ENCODE measurements at regions not wholly inside any gene's neighbourhood (a gene's known extent, or its start where the extent isn't known, plus 50 kb on each side); places are given as distances from the start of the nearest gene placed in this dataset.
"Not testable (repeated sequence)": the region's sequence is repeated elsewhere in the genome, so short reads cannot be mapped to it uniquely, and the experiment has no call there.

DNA sequence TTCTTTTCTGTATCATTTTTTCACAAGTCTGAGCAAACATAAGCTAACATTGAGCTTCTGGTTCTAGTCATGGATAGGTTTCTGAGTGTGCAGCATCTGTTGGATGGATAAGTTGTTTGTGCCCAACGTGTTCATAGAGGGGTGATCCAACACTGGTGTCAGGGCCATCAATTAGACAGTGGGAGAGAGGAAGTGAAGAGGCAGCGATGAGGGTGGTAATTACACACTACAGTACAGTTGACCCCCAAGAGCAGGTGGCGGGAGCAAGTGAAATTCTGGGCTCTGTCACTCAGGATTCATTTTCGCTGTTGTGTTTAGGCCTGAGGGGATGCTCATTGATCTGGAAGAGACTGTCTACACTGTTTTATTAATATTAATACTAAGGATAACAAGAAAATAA lies 180.0 kb upstream of the CXCR4 start:
- no peak for DNase-seq (ENCODE audit: low read depth in 2 of 3, low spot score in 2 of 3)

DNA sequence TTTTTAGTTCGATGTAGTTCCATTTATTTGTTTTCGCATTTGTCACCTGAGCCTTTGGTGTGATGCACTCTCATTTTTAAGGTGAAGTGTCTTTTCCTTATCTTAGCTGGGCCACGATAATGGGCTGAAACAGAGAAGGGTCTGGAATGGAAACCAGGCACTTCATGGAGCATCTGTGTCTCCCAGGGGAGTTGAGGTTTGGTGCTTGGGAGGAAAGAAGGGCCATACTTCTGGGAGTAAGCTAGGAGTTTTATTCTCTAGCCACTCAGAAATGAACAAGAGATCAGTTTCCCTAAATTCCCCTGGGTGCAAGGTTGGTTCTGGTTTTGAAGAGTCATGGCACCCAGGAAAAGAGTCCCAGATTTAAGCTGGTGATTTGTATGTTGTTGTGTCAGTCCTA lies 179.4 kb upstream of the CXCR4 start:
- DNase-seq (ENCODE audit: low read depth in 2 of 3, low spot score in 2 of 3) = no peak

DNA sequence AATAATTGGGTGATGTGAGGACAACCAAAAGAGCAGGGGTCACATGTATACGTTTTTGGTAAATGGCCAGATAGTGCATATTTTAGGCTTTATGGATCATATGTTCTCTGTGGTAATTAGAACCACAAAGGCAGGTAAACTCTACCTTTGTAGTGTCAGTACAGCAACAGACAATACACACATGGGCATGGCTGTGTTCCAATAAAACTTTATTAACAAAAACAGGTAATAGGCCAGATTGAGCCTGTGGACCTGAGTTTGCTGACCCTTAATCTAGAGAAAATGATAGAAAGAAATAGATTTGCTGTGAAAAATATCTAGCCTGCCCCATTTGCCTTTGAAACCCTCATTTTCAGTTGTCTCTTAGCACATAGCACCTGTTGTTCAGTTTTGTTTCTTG lies 177.2 kb upstream of the CXCR4 start:
- DNase-seq (ENCODE audit: low read depth in 2 of 3, low spot score in 2 of 3) = no peak

DNA sequence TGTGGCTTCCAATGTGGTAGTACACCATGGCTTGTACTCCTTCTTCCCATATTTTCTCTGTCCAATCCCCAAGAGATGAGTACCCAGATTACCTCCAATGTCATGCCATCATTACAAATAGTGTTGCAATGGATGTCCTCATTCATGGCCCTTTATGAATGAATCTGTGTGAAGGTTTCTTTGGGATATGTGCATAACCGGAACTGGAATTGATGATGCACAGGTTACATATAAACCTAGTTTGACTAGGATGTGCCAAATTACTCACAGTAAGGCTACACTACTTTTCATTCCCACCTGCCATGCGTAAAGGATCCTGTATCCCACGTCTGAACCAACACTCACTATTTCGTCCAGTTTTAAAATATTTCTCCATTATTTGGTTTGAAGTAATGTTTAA lies 173.9 kb upstream of the CXCR4 start:
- DNase-seq (ENCODE audit: low read depth in 2 of 3, low spot score in 2 of 3) = no peak

DNA sequence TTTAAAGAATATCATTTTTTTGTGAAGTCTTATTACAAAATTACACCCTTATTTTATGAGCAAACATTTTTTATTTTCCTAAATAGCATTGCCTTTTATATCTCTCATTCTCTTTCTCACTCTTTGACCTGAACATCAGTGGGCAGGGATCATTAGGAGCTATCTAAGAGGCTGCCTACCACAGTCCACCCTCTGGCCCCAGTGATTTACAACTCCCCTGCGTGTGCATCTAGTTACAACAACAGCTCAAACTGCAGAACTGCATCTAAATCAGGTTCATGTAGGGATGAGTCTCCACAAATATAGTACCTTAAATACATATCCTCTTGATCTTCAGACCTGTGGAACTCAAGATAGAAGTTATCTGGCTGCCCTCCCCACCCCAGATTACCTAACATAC lies 172.4 kb upstream of the CXCR4 start:
- no peak for DNase-seq (ENCODE audit: low read depth in 2 of 3, low spot score in 2 of 3)

DNA sequence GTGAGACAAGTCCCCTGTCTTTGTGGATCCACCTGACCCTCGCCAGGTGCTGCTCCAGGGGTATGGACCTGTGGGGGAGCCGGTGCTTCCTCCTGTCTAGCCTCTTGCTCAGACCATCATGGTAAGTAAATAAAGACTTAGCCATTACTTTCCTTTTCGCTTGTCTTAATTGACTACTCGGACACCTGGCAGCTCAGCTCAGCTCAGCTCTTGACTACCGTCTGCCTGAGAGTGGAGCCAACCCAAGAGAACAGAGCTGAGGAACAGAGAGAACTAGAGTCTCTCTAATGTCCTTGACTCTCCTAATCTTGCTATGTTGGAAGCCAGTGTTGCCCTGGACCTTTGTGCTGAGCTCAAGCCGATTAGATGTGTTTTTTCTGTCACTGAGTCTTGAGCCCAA lies 170.3 kb upstream of the CXCR4 start:
- DNase-seq (ENCODE audit: low read depth in 2 of 3, low spot score in 2 of 3) = no peak

DNA sequence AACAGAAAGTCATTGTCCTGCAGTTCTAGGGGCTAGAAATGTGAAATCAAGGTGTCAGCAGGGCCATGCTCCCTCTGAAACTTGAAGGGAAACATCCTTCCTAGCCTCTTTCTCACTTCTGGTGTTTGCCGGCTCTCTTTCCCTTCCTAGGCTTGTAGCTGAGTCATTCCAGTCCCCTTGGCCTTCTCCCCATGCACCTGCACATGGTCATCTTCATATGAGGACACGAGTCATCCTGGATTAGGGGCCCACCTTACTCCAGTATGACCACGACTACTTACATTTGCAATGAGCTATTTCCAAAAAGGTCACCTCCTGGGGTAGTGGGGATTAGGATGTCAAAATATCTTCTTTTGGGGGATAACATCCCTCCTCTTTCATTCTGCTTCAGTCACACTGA lies 168.5 kb upstream of the CXCR4 start:
- no peak for DNase-seq (ENCODE audit: low read depth in 2 of 3, low spot score in 2 of 3)

DNA sequence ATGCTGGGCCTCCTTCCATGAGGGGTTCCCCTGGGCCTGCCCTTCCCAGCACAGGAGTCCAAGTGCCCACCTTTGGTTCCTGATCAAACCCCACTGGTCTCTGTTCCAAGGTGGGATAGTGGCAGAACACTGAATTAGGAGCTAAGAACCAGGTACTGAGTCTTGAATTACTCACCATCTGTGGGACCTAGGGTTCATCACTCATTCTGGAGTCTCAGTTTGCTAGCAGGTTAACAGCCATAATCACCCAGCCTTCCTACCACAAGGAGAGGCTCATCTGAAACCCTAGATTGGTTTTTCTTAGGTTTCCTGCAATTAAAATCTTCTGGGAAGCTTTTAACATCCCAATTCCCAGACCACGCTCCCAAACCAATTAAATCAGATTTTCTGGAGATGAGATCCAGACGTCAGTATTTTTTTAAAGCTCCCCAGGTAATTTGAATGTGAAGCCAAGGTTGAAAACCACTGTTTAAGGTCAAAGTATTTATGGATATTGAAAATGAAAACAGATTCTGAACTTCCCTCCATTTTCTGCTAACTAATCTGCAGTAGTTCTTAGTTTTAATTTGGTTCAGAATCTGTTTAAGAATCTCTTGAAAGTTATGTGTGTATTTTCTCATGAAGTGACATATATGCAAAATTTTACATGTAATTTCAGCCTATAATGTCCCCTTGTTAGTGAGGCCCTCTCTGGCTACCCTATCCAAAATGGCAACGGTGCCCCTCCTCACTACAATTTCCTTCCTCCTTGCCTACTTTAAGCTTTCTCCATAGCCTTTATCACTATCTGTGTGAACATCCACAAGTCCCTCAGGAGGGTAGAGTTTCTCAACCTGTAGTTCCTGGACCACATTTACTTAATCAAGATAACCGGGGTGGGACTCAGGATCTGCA lies 166.5 kb upstream of the CXCR4 start:
- no peak for DNase-seq (ENCODE audit: low read depth in 2 of 3, low spot score in 2 of 3)

DNA sequence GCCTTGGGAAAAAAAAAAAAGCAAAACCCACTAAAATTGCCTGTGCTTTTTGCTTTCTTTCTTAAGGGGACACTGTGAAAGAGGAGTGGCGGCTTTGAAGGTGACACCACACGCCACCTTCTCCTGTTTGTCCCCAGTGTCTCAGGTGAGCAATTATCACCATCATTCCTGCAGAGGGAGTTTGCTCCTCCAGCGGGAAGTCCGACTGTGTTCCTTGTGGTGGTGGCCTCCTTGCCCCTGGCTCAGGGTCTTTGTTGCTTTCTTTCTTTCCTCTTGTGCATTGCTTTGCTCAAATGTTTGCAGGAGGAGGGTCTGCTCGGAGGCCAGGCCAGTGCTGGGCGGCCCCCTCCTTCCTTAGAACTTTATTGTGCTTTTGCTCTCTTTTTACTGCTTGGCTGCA lies 164.3 kb upstream of the CXCR4 start:
- DNase-seq (ENCODE audit: low read depth in 2 of 3, low spot score in 2 of 3) = no peak

DNA sequence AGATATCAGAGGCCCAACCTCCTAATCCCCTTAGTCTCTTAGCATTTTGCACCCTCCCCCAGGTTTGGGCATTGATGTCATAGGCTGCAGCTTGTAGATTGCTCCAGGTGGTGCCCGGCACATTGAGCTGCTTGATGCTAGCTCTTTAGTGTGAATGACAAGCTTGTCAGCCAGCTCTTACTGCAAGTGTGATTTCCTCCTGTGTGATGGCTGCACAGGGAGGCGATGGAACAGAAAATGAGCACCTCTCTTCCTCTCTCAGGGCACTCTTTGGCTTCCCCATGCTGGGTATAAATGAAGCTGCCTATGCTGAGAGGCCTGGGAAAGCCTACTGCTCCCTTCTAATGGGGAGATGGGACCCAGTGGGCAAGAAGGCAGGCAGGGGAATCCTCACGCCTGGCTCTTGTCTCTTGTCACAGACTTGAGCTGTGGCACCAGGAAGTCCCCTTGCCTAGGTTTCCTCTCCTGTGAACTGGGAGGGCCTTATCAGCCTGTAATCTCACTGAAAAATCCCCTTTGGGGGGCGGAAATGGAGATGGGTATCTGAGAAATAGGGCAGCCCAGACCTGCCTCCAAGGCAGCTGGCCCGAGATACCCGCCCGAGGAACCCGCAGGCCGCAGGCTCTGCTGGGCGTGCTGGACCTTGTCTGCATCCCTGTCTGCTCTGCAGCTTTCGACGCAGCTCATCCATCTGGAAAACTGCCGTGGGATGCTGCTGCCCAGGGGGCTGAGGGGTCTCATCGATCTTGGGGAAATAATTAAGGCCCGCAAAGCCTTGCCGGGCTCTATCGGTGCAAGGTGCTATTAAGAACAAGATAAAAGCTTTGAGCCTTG lies 163.5 kb upstream of the CXCR4 start:
- peak; percentile 20 to 43 (median 41) for DNase-seq (ENCODE audit: low read depth in 2 of 3, low spot score in 2 of 3)

DNA sequence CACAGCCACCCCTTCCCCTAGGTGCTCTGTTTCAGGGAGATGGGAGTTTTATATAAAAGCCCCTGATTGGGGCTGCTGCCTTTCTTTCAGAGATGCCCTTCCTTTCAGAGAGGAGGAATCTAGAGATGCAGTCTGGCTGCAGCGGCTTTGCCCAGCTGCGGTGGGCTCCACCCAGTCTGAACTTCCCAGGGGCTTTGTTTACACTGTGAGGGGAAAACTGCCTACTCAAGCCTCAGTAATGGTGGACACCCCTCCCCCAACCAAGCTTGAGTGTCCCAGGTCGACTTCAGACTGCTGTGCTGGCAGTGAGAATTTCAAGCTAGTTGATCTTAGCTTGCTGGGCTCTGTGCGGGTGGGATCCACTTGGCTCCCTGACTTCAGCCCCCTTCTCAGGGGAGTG lies 148.4 kb upstream of the CXCR4 start:
- DNase-seq (ENCODE audit: low read depth in 2 of 3, low spot score in 2 of 3) = not testable (repeated sequence)

DNA sequence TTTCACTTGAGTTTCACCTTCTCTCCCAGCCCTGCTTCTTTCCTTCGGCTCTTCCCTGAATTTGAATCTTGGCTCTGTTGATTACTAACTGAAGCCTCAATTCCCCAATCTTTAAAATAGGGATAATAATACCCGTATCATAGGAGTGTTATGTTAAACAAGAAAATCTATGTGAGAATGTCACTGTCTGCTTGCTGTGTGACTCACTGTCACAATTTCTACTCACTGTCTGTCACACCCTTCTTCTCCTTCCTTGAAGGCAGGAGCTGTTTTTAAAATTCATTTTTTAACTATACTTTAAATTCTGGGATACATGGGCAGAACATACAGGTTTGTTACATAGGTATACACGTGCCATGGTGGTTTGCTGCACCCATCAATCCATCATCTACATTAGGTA lies 141.6 kb upstream of the CXCR4 start:
- DNase-seq (ENCODE audit: low read depth in 2 of 3, low spot score in 2 of 3) = no peak

DNA sequence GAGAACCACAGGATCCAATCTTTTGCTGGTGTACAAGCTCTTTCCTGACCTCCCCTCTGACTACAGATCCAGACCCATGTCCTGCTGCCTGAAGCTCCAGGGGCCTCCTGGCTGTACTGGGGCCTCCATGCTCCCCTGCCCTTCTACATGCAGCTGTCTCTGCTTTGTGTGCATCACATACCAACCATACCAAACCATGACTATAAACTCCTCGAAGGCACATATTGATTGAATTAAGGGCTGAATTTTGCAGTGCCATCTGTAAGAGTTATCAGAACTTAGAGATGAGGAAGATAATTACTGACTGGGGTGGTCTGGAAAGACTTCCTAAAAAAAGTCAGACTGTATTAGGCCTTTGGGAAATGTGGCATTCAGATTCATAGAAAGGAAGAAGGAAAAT lies 139.9 kb upstream of the CXCR4 start:
- DNase-seq (ENCODE audit: low read depth in 2 of 3, low spot score in 2 of 3) = no peak

DNA sequence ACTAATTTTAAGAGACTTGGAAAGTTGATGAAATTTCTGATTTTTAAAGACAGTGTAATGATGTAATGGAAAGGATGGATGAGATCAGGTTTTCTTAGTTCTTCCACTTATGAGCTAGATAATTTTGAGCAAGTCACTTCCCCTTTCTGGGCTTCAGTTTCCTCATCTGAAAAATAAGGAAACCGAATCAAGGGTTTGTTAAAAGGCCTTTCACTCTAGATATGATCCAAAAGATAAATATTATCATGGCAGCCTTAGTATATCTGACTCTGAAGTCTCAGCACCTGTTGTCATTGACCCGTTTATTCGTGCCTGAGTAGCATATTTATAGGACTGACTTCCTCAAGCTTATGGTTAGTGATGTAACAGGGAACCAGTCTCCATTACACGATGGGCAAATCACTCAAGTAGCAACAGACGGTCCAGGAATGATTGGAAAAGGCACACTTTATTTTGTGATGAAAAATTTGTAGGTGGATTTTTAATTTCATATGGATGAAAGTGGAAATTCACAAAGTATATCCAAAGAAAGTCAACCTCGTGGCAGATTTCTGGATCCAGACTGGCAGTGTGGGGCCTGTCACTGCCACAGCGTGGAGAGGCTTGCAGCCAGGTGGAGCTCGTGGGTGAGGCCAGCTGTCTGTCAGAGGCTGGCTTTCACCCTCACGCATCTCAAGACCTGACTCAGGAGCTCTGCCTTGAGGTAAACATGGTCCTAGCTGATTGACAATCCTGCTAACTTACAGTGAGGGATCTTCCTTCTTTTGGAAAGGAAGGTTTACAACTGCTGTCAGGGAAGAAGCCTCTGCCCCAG lies 137.9 kb upstream of the CXCR4 start:
- peak in 2 of 3 donors; percentile 61 to 86 for DNase-seq (ENCODE audit: low read depth in 2 of 3, low spot score in 2 of 3)

DNA sequence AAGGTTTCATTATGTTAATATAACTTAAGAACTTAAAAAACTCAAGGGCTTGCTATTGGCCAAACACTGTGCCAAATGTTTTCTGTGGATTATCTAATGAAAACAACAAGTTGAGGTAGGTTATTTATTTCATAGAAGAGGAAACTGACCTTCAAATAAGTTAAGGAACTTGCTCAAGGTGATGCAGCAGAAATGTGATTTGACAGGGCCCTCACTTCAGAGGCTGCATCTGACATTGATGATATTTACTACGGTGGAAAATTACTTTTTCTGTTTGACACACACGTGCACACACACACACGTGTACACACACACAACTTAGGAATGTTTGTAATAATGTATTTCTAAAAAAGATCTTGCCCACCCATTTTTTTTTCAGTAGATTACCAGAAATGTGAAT lies 137.2 kb upstream of the CXCR4 start:
- DNase-seq (ENCODE audit: low read depth in 2 of 3, low spot score in 2 of 3) = no peak

DNA sequence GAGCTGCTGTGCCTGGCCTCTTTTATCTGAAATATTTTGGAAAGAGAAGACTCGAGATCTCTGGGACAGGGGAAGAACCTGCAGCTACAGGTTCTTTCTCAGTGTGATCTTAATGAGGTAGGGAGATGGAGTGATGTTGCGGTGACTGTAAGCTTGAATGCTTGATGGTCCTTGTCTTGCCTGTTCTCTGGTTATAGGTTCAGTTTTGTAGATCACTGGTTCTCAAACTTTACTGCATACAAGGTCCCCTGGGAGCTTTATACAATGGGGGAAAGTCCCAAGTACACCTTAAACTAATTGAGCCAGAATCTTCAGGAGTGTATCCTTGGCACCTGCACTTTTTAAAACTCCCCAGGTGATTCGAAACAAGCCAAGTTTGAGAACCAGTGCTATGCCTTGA lies 136.7 kb upstream of the CXCR4 start:
- DNase-seq (ENCODE audit: low read depth in 2 of 3, low spot score in 2 of 3) = no peak

DNA sequence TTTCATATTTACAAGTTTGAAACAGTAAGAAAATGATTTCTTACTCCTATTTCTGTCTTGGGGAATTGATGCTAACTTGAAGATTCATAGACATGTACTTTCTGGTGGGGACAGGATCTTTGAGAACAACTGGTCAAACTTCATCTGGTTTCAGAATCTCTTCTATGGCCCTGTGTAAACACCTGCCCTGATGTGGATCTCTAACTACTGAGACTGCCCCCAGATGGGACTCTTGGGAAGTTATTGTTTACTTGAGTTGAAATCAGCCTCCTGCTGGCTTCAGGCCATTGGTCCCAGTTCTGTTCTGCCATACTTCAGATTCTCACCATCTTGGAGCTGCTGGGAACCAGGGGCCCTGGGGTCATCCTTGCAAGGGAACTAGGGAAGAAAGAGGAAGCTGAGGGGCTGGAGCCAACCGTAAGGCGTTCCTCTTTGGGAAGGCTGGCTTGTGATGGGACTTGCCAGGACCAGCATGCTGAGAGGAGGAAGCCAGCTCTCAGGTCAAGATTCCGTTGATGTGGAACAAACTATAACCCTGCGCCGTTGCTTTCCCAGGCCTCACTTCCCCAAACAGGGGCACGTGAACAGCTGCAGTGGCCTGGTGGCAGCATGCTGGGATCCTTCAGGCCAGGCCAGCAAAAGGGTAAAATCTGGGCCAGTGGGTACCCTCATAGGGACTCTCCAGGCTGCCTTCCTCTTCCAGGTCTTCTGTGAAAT lies 135.5 kb upstream of the CXCR4 start:
- no peak for DNase-seq (ENCODE audit: low read depth in 2 of 3, low spot score in 2 of 3)

DNA sequence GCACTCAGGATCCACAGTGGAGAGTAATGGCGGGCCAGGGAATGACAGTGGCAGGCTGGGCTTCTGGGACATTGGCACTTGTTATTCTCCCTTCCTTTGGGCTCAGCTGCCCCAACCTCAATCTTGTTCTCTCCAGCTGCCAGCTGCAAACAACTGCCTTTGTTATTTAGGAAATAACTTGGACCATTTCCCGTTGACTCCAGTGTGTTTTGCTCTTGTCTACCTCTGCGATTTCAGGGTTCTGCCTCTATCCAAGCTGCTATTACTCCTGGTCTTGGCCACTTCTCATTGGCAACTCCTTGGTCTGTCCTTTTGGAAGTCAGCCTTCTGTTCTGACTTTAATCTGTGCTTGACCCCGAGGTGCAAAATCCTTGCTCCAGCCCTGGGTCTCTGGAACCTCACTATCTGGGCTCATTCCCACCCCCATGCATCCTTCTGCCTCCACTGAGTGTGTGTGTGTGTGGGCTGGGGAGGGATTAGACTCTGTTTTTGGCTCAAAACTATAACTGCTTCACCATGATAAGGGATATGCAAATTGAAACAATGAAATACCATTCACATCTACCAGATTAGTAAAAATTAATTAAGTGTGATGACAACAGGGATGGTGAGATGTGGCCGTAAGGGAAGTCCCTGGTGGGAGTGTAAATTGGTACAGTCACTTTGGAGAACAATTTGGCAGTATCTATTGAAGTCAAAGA lies 134.1 kb upstream of the CXCR4 start:
- no peak for DNase-seq (ENCODE audit: low read depth in 2 of 3, low spot score in 2 of 3)

DNA sequence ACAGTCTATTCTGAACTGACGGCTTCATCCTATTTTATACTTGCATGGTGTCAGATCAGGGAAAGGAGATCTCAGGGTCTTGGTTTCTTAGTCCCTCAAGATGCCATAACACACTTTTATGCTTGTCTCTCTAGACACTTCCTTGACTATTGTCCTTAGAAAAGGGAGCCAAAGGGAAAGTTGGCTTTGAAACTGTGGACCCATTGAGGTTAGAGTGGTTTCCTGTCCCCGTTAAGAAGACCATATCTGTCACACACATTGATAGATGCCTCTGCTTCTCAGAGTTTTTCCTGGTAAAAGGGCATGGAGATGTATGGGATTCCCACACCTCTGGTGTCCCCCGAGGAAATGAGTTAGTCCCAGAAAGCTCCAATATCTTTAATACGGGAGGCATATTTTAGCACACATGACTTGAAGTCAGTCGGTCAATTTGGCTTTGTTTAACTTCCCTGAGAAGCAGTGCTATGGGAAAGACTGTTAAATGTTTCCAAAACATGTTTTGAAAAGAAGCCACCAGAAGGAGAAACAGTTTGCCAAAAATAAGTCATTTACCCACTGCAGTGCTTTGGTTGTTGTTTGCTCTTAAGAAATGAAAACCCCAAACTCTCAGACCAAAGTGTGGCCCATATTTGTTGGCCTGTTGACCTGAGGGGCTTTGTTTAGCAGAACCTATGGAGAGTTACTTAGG lies 133.4 kb upstream of the CXCR4 start:
- no peak for DNase-seq (ENCODE audit: low read depth in 2 of 3, low spot score in 2 of 3)

Data from hematopoietic multipotent progenitor cell (in vitro differentiated cells).